ENCODE measurements at regions not wholly inside any gene's neighbourhood (a gene's known extent, or its start where the extent isn't known, plus 50 kb on each side); places are given as distances from the start of the nearest gene placed in this dataset.
"Not testable (repeated sequence)": the region's sequence is repeated elsewhere in the genome, so short reads cannot be mapped to it uniquely, and the experiment has no call there.

- ATAC-seq (ENCODE audit: insufficient read depth, low read depth) = no peak
Measured at GRCh38 chr17:21508211-21508610, 132.1 kb downstream of the KCNJ12 start.

GRCh38 chr17:21509356-21509755, 133.2 kb downstream of the KCNJ12 start:
- DNase-seq; ATAC-seq (ENCODE audit: insufficient read depth, low read depth); H2AFZ ChIP-seq (ENCODE audit: low read depth, low read length); H3K4me2 ChIP-seq (ENCODE audit: insufficient read depth, low read length); H3K4me1 ChIP-seq (ENCODE audit: insufficient read depth, low read length); H3K79me2 ChIP-seq (ENCODE audit: insufficient read depth, low read length); H3K27me3 ChIP-seq (ENCODE audit: insufficient read depth, low read length, poor library complexity); H3K9ac ChIP-seq (ENCODE audit: low read depth, low read length); H3K36me3 ChIP-seq (ENCODE audit: insufficient read depth, low read length); H3K4me3 ChIP-seq (ENCODE audit: low read depth in 1 of 2, low read length in 2 of 2); H4K20me1 ChIP-seq (ENCODE audit: insufficient read depth, low read length); H3K9me3 ChIP-seq (ENCODE audit: insufficient read depth, low read length, severe bottlenecking); H3K27ac ChIP-seq (ENCODE audit: low read length): not testable (repeated sequence)

More at GRCh38 chr17:21508211-21508610, 132.1 kb downstream of the KCNJ12 start:
- no peak overlapping the region for H3K27ac ChIP-seq (ENCODE audit: low read length)
- no peaks in the 10 kb centered on the region for H3K79me2 ChIP-seq (ENCODE audit: insufficient read depth, low read length)
- no peak overlapping the region for H3K9ac ChIP-seq (ENCODE audit: low read depth, low read length)
- H3K4me3 ChIP-seq (ENCODE audit: low read depth in 1 of 2, low read length in 2 of 2) = no peak overlapping the region
- H3K36me3 ChIP-seq (ENCODE audit: insufficient read depth, low read length) = no peaks in the 10 kb centered on the region
- no peak for DNase-seq
- no peaks in the 10 kb centered on the region for H3K9me3 ChIP-seq (ENCODE audit: insufficient read depth, low read length, severe bottlenecking)
- no peak overlapping the region for H3K4me2 ChIP-seq (ENCODE audit: insufficient read depth, low read length)
- H3K4me1 ChIP-seq (ENCODE audit: insufficient read depth, low read length) = peaks cover 3% of the 10 kb centered on the region; the same call in 1 of the 2 replicates
- no peaks in the 10 kb centered on the region for H4K20me1 ChIP-seq (ENCODE audit: insufficient read depth, low read length)
- peaks cover 6% of the 10 kb centered on the region for H3K27me3 ChIP-seq (ENCODE audit: insufficient read depth, low read length, poor library complexity)
- TF ChIP-seq EZH2 (IDR thresholded peaks at IDR 0.05; ENCODE audit: borderline replicate concordance, low read depth, low read length, severe bottlenecking) = no peak
- TF ChIP-seq CTCF (IDR thresholded peaks at IDR 0.05; ENCODE audit: borderline replicate concordance, extremely low read depth, low read length, poor library complexity, severe bottlenecking) = no peak
- no peak overlapping the region for H2AFZ ChIP-seq (ENCODE audit: low read depth, low read length)

- H3K79me2 ChIP-seq (ENCODE audit: insufficient read depth, low read length) = no peaks in the 10 kb centered on the region
- no peak overlapping the region for H3K4me3 ChIP-seq (ENCODE audit: low read depth in 1 of 2, low read length in 2 of 2)
- H3K4me2 ChIP-seq (ENCODE audit: insufficient read depth, low read length) = no peak overlapping the region
- H3K9ac ChIP-seq (ENCODE audit: low read depth, low read length) = no peak overlapping the region
- H3K27me3 ChIP-seq (ENCODE audit: insufficient read depth, low read length, poor library complexity) = peaks cover 6% of the 10 kb centered on the region
- H3K9me3 ChIP-seq (ENCODE audit: insufficient read depth, low read length, severe bottlenecking) = no peaks in the 10 kb centered on the region
- no peaks in the 10 kb centered on the region for H3K36me3 ChIP-seq (ENCODE audit: insufficient read depth, low read length)
- DNase-seq (no peak), ATAC-seq (ENCODE audit: insufficient read depth, low read depth) (no peak)
- TF ChIP-seq CTCF (IDR thresholded peaks at IDR 0.05; ENCODE audit: borderline replicate concordance, extremely low read depth, low read length, poor library complexity, severe bottlenecking) = no peak
- H4K20me1 ChIP-seq (ENCODE audit: insufficient read depth, low read length) = no peaks in the 10 kb centered on the region
- no peak overlapping the region for H2AFZ ChIP-seq (ENCODE audit: low read depth, low read length)
- H3K27ac ChIP-seq (ENCODE audit: low read length) = no peak overlapping the region
- H3K4me1 ChIP-seq (ENCODE audit: insufficient read depth, low read length) = peaks cover 3% of the 10 kb centered on the region; the same call in 1 of the 2 replicates
Measured at GRCh38 chr17:21510686-21511362, 134.7 kb downstream of the KCNJ12 start.

DNA sequence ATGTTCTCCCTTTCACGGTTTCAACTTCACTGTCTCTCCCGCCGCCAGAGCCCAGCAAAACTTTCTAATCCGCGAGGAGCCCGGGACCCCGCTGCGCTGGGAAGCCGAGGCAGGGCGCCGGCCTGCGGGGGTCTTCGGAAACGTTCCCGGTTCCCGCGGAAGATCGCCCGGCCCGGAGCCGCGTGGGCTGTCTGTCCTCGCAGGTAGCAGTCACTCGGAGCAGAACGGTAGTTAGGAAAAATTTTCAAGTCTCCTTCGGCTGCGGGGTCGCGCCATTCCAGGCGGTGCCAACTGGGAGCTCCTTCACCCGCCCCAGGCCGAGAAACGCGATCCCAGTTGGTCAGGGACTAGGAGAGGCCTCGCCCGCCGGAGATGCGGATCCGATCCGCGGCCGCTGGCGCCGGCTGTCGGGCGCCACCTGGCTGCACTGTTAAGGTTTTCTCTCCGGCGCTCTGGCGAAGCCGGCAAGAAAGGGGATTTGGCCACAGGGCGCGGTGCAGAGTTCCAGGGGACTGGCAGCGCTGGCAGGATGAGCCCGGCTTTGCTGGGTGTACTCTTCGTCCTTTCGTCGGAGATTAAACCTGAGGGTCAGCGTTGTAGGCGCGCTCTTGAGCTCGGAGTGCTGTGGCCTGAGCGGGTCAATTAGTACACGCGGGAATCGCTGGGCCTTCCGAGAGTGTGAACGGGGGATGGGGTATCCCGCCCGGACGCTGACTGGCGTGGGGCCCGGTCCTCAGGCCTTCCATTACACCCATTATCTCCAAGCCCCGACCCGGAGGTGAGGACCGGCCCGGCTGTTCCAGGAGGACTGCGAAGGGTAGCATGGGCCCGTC, 135.4 kb downstream of the KCNJ12 start:
- H3K36me3 ChIP-seq (ENCODE audit: insufficient read depth, low read length) = no peaks in the 10 kb centered on the region
- H3K4me2 ChIP-seq (ENCODE audit: insufficient read depth, low read length) = no peak overlapping the region
- no peak overlapping the region for H2AFZ ChIP-seq (ENCODE audit: low read depth, low read length)
- TF ChIP-seq EZH2 (IDR thresholded peaks at IDR 0.05; ENCODE audit: borderline replicate concordance, low read depth, low read length, severe bottlenecking) = no peak
- peak; percentile 17 for TF ChIP-seq CTCF (IDR thresholded peaks at IDR 0.05; ENCODE audit: borderline replicate concordance, extremely low read depth, low read length, poor library complexity, severe bottlenecking)
- H3K9ac ChIP-seq (ENCODE audit: low read depth, low read length) = no peak overlapping the region
- H3K4me3 ChIP-seq (ENCODE audit: low read depth in 1 of 2, low read length in 2 of 2) = no peak overlapping the region
- no peaks in the 10 kb centered on the region for H3K79me2 ChIP-seq (ENCODE audit: insufficient read depth, low read length)
- no peak overlapping the region for H3K27ac ChIP-seq (ENCODE audit: low read length)
- no peaks in the 10 kb centered on the region for H4K20me1 ChIP-seq (ENCODE audit: insufficient read depth, low read length)
- no peak for ATAC-seq (ENCODE audit: insufficient read depth, low read depth)
- peaks cover 6% of the 10 kb centered on the region for H3K27me3 ChIP-seq (ENCODE audit: insufficient read depth, low read length, poor library complexity)
- peaks cover 3% of the 10 kb centered on the region; the same call in 1 of the 2 replicates for H3K4me1 ChIP-seq (ENCODE audit: insufficient read depth, low read length)
- no peaks in the 10 kb centered on the region for H3K9me3 ChIP-seq (ENCODE audit: insufficient read depth, low read length, severe bottlenecking)
- DNase-seq = peak; percentile 10
